Heart left ventricle (tissue), 16 donors: ENCODE measurements at regions not wholly inside any gene's neighbourhood (a gene's known extent, or its start where the extent isn't known, plus 50 kb on each side); places are given as distances from the start of the nearest gene placed in this dataset.

Source experiments
- ATAC-seq, 4 donors: fragments of 200-7000 bp; cut with Tn5 transposase; one replicate each; pipeline ENCODE4 v1.9.1; 2020 to 2022; ENCODE audit warnings: moderate library complexity in 4 of 4, mild to moderate bottlenecking in 3 of 4, moderate number of reproducible peaks in 1 of 4
- DNase-seq, 5 donors: peaks; one replicate each; pipeline ENCODE4 v3.0.0-alpha.2; 2020
- H3K27ac ChIP-seq, 12 donors: fragments of 200-600 bp; sonication (generic) in 4 of 12; one replicate each; pipeline versions ENCODE4 v1.5.0 to v1.8.0; 2016 to 2022; ENCODE audit warnings: mild to moderate bottlenecking in 2 of 12
- H3K27me3 ChIP-seq, 9 donors: fragments of 200-600 bp; sonication (generic) in 2 of 9; one replicate each; pipeline versions ENCODE4 v1.5.1 to v1.8.0; 2016 to 2022; ENCODE audit warnings: mild to moderate bottlenecking in 3 of 9
- H3K36me3 ChIP-seq, 9 donors: fragments of 200-600 bp; sonication (generic) in 2 of 9; one replicate each; pipeline versions ENCODE4 v1.5.0 to v1.8.0; 2018 to 2022; ENCODE audit warnings: mild to moderate bottlenecking in 2 of 9
- H3K4me1 ChIP-seq, 12 donors: fragments of 200-600 bp; sonication (generic) in 4 of 12; one replicate each; pipeline versions ENCODE4 v1.5.0 to v1.8.0; 2016 to 2022; ENCODE audit warnings: mild to moderate bottlenecking in 3 of 12
- H3K4me3 ChIP-seq, 12 donors: fragments of 200-600 bp; sonication (generic) in 4 of 12; one replicate each; pipeline versions ENCODE4 v1.5.0 to v1.8.0; 2017 to 2022; ENCODE audit warnings: mild to moderate bottlenecking in 9 of 12, moderate library complexity in 4 of 12
- H3K9me3 ChIP-seq, 12 donors: fragments of 200-600 bp; sonication (generic) in 4 of 12; one replicate each; pipeline versions ENCODE4 v1.5.0 to v1.8.0; 2016 to 2022; ENCODE audit warnings: mild to moderate bottlenecking in 1 of 12
- CTCF ChIP-seq, 12 donors: fragments of 200-600 bp; sonication (generic) in 4 of 12; IDR thresholded peaks; one replicate each; pipeline versions ENCODE4 v1.5.0 to v1.8.0; 2018 to 2022; ENCODE audit warnings: antibody characterized with exemption in 12 of 12, mild to moderate bottlenecking in 5 of 12
- POLR2A ChIP-seq, 2 donors: fragments of 450-650 bp; IDR thresholded peaks; one replicate each; pipeline ENCODE4 v1.6.1; 2017; ENCODE audit warnings: antibody characterized with exemption in 2 of 2, mild to moderate bottlenecking in 2 of 2, moderate library complexity in 2 of 2
- WGBS, 4 donors: extraction: QIAGEN DNeasy Blood & Tissue Kit in 2 of 4; methylation state at CpG; one replicate each; pipeline versions ENCODE4 v1.1.5 to v1.1.7; 2013 to 2018; 5-methylcytosine and 5-hydroxymethylcytosine counted together
- intact Hi-C, 10 donors: fragments of 100-400 bp; cut with DNase I; formaldehyde crosslinking; loops; one replicate each; pipeline versions ENCODE4 v1.11.1 to v1.14.2; 2022
- donor health status: ischemic (EF 13 %, LVEDD 7.1; RV severe dilation, severe dysfunction).
- donor health status: healthy with polysubstance abuse.
- donor health status: DM: no; HTN: yes; CAD: no.
- donor health status: DM: no; HTN: no; CAD: no.
- donor health status: ischemic (EF 25% LVEDD 6.9; RV normal size, moderate dysfunction).
- donor health status: ischemic (EF 25% LVEDD 5.7; RV mildly dilated, moderate dysfunction).
- donor health status: healthy.
- donor health status: DM: yes; HTN: yes; CAD: no.
- donor health status: ischemic (EF 35%, LVEDD 5.7; RV mildly dilated, moderate dysfunction).
- donor health status: nonischemic (EF 11% LVEDD 7.7; RV severe dilation, severe dysfunction).
- donor health status: DM: yes; HTN: yes; CAD: no.
- donor health status: PGD.
- donor health status: ischemic (EF 29% LVEDD 5.4; RV normal size, mild dysfunction).
- donor health status: nonischemic (EF 23%, LVEDD 6.1; RV moderate dilation, normal function).

- intact Hi-C loops: loop anchor here in 4 of 10 donors (5.0 to 10.0 kb wide), 4 partner anchors 38 to 134 kb away; partner anchors contain the start of gene NEDD9 (in 1 of the 4)
- TF ChIP-seq CTCF (IDR thresholded peaks at IDR 0.05): no peak
- no peak for TF ChIP-seq POLR2A (IDR thresholded peaks at IDR 0.05)
- 77 to 89% (median 80%) methylated on average over 9 of the region's 9 CpGs for WGBS, 4 donors
- peak overlapping the region in 11 of 12 donors; percentile 10 to 69 (median 61) for H3K27ac ChIP-seq
- ATAC-seq: no peak
- H3K36me3 ChIP-seq: no peaks in the 10 kb centered on the region
- peaks cover 0 to 50% (median 16%) of the 10 kb centered on the region in 12 donors for H3K4me1 ChIP-seq
- no peak overlapping the region for H3K4me3 ChIP-seq
- no peaks in the 10 kb centered on the region for H3K27me3 ChIP-seq
- peak in 1 of 5 donors; percentile 40 for DNase-seq
- no peaks in the 10 kb centered on the region for H3K9me3 ChIP-seq
These were observed 86.7 kb upstream of the NEDD9 start for GRCh38 chr6:11318835-11319813.

GRCh38 chr6:11317885-11318771 lies 85.7 kb upstream of the NEDD9 start:
- ATAC-seq (peak; percentile 40 to 88 (median 76)), DNase-seq (peak in 4 of 5 donors; percentile 44 to 79 (median 62))
- TF ChIP-seq CTCF (IDR thresholded peaks at IDR 0.05) (no peak), POLR2A (IDR thresholded peaks at IDR 0.05) (no peak)
- Histone ChIP-seq H3K4me3 (no peak overlapping the region), H3K4me1 (peaks cover 0 to 42% (median 16%) of the 10 kb centered on the region in 12 donors), H3K9me3 (no peaks in the 10 kb centered on the region), H3K27me3 (no peaks in the 10 kb centered on the region), H3K27ac (peak overlapping the region in 11 of 12 donors; percentile 10 to 69 (median 61)), H3K36me3 (no peaks in the 10 kb centered on the region)
- 44 to 53% (median 51%) methylated on average over 11 of the region's 11 CpGs for WGBS, 4 donors
- intact Hi-C loops: loop anchor here in 4 of 10 donors (5.0 to 10.0 kb wide), 4 partner anchors 39 to 133 kb away; partner anchors contain the start of gene NEDD9 (in 1 of the 4)

GRCh38 chr6:11315743-11316437 lies 83.4 kb upstream of the NEDD9 start:
- TF ChIP-seq CTCF (IDR thresholded peaks at IDR 0.05): no peak
- no peak for TF ChIP-seq POLR2A (IDR thresholded peaks at IDR 0.05)
- Histone ChIP-seq H3K36me3 (no peaks in the 10 kb centered on the region), H3K27me3 (no peaks in the 10 kb centered on the region), H3K4me1 (peaks cover 0 to 32% (median 16%) of the 10 kb centered on the region in 12 donors), H3K4me3 (no peak overlapping the region), H3K9me3 (no peaks in the 10 kb centered on the region), H3K27ac (peak overlapping the region in 6 of 12 donors; percentile 23 to 54 (median 42))
- DNase-seq (peak in 1 of 5 donors; percentile 23), ATAC-seq (peak; percentile 68 to 85 (median 82))
- intact Hi-C loops: loop anchor here in 4 of 10 donors (5.0 to 10.0 kb wide), 4 partner anchors 41 to 131 kb away; partner anchors contain the start of gene NEDD9 (in 1 of the 4)
- WGBS, 4 donors: 49 to 56% (median 50%) methylated on average over 5 of the region's 5 CpGs
